AG09309 (cell line): ENCODE measurements at regions not wholly inside any gene's neighbourhood (a gene's known extent, or its start where the extent isn't known, plus 50 kb on each side); places are given as distances from the start of the nearest gene placed in this dataset.

Experiments used
- DNase-seq: peaks from one replicate; pipeline ENCODE4 v3.0.0-alpha.2; 2010; ENCODE audit warnings: low read depth
- H3K4me3 ChIP-seq: 2 replicates; pipeline ENCODE4 v1.5.1; 2011; ENCODE audit warnings: mild to moderate bottlenecking, low read depth, low read length, moderate library complexity; ENCODE audit not compliant: control insufficient read depth
- TF ChIP-seq, protein P1 (sequence below): IDR thresholded peaks from 2 replicates; pipeline ENCODE4 v1.5.1; 2011; ENCODE audit warnings: mild to moderate bottlenecking, low read depth, low read length, inconsistent platforms; ENCODE audit not compliant: insufficient read depth, control insufficient read depth; ENCODE audit errors: missing control alignments

DNA sequence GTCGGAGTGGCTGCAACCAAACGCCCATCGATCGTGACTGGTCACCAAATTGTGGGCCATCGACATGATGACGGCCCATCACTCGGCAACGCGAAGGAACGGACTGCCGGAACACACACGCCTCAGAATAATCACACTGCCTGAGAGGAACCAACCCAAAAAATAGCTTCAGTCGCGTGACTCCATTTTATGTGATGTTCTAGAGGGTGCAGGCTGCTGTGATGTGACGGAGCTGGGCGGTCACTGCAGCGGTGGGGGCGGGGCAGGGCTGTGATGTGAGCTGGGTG, 174.6 kb downstream of the CTTN start:
- H3K4me3 ChIP-seq: no peak overlapping the region
- DNase-seq: no peak
- TF ChIP-seq, protein P1, sequence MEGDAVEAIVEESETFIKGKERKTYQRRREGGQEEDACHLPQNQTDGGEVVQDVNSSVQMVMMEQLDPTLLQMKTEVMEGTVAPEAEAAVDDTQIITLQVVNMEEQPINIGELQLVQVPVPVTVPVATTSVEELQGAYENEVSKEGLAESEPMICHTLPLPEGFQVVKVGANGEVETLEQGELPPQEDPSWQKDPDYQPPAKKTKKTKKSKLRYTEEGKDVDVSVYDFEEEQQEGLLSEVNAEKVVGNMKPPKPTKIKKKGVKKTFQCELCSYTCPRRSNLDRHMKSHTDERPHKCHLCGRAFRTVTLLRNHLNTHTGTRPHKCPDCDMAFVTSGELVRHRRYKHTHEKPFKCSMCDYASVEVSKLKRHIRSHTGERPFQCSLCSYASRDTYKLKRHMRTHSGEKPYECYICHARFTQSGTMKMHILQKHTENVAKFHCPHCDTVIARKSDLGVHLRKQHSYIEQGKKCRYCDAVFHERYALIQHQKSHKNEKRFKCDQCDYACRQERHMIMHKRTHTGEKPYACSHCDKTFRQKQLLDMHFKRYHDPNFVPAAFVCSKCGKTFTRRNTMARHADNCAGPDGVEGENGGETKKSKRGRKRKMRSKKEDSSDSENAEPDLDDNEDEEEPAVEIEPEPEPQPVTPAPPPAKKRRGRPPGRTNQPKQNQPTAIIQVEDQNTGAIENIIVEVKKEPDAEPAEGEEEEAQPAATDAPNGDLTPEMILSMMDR: no peak

DNA sequence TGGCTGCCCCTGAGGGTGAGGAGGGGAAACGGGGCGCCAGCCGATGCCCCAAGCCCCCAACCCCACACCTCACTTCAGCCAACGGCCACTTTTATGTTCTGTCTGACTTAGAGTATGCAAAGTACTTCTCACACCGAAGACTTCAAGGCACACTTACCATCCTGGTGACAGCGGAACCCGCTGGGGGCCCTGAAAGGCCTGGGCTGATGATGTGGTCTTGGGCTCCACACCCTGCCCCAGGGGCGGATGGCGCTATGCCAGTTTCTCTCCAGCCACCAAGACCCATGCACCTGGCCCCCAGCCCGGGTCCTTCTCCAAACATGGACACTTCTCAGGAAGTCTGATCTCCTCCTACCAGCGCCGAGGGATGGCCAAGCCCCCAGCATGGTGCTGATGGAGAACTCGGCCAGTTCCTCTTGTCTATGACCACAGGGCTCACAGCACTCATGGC, 175.4 kb downstream of the CTTN start:
- no peak for DNase-seq
- TF ChIP-seq, protein P1: no peak
- H3K4me3 ChIP-seq: no peak overlapping the region

GRCh38 chr11:70574725-70575347, 176.5 kb downstream of the CTTN start:
- H3K4me3 ChIP-seq: no peak overlapping the region
- DNase-seq: no peak
- TF ChIP-seq, protein P1: no peak

GRCh38 chr11:70575396-70576060, 177.2 kb downstream of the CTTN start:
- no peak for DNase-seq
- TF ChIP-seq, protein P1: no peak
- no peak overlapping the region for H3K4me3 ChIP-seq

GRCh38 chr11:70577258-70577603, 178.9 kb downstream of the CTTN start:
- TF ChIP-seq, protein P1: no peak
- H3K4me3 ChIP-seq: no peak overlapping the region
- no peak for DNase-seq

- no peak overlapping the region for H3K4me3 ChIP-seq
- TF ChIP-seq, protein P1: no peak
- no peak for DNase-seq
Measured at GRCh38 chr11:70577948-70578347, 179.6 kb downstream of the CTTN start.

DNA sequence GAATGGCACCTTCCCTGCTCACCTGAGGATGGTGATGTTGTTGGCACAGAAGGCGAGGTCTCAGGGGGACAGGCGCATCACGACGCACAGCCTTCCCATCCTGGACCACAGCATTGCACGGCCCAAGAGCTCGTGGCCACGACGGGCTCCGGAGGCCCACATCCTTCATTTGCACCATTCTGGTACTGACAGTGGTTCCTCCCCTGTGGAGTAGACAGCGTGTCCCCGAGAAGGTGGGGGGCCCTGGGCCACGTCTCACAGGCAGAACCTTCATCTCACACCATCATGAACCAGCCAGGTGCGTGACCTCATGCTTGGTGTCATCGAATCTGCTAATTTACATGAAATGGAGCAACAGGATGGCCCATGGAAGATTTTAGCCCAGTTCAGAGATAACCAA, 180.0 kb downstream of the CTTN start:
- no peak overlapping the region for H3K4me3 ChIP-seq
- TF ChIP-seq, protein P1: no peak
- DNase-seq: no peak
